GM18861 (cell line): ENCODE measurements at regions not wholly inside any gene's neighbourhood (a gene's known extent, or its start where the extent isn't known, plus 50 kb on each side); places are given as distances from the start of the nearest gene placed in this dataset.

Experiments used
- ATAC-seq: cut with Tn5 transposase; IDR thresholded peaks from one replicate; pipeline ENCODE4 v1.9.1; 2021; ENCODE audit not compliant: unreplicated experiment

DNA sequence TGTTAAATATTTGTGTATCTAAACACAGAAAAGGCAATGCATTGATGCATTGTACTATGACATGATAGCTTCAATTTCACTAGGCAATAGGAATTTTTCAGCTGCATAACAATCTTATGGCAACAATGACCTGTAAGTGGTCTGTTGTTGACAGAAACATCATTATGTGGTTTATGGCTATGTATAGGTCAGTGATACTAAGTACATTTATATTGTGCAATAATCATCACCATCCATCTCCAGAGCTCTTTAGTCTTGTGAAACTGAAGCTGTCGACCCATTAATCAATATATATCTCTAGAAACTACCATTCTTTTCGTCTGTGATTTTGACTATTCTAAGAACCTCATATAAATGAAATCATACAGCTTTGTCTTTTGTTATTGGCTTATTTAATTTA is 200.1 kb upstream of the ZNF717 start:
- no peak for ATAC-seq

DNA sequence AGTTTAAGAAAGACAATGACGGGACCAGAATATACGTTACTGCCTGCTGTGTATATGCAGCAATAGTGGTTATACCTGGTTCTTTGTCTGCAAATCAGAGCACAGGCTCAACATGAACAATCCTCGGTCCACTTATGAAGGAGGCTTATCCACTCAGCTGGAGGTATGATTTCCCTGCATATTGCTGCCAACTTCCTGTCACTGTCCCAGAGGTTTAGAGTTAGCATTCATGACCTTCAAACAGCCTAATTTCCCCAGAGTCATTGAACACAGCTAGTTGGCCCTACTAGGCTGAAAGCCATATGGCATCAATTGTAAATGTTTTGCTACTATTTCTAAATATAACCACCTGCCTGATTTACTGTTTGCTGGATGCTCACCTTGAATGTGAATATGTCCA is 224.9 kb upstream of the ZNF717 start:
- no peak for ATAC-seq

DNA sequence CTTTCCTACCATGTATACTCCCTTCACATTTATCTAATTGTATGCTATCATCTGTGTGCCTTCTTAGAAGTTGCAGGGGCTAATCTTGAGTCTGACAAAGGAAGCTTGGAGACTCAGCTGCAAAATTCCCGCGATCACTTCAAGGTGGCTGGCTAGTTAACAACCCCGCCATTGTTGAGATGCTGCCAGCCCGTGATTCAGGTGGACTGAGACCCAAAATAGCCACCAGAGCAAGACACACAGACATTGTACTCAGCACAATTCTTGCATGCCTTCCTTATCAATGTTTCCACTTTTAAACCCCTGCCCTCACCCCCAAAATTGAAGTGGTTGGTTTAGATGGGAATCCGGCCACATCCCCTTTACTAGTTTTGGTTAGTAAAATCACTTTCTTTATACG is 225.8 kb upstream of the ZNF717 start:
- no peak for ATAC-seq

DNA sequence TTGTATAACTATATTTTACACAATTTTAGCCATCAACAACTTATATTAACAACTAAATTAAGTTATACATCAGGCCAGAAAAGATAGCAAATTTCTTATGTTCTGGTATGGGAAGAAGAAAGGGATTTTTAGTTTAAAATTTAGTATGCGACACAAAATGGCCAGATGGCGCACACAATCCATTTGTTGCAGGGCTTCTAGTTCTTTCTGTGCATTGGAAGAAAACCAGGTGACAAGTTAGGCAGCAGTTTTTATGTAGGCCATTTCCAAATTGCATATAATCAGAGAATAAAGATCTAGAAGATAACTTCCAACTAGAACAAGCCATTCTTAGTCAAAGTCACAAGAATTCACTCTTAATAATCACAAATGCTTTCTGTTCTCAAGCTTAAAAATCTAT is 230.1 kb upstream of the ZNF717 start:
- no peak for ATAC-seq

DNA sequence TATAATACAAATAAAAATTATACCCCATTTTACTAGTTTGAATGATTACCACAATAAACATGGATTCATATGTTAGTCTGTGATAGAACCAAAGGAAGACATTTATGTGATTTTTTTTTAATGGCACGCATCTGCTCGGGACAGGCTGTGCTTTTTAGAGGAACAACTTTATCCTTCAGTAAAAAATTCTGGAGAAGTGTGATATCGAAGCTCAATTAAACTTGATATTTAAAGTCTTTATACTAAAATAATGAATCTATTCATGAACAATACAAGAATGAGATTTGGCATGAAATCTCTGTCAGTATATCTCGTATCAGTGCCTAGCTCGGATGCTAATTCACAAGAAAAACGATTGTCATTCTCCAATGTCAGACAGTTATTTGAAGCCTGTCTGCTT is 230.8 kb upstream of the ZNF717 start:
- no peak for ATAC-seq

DNA sequence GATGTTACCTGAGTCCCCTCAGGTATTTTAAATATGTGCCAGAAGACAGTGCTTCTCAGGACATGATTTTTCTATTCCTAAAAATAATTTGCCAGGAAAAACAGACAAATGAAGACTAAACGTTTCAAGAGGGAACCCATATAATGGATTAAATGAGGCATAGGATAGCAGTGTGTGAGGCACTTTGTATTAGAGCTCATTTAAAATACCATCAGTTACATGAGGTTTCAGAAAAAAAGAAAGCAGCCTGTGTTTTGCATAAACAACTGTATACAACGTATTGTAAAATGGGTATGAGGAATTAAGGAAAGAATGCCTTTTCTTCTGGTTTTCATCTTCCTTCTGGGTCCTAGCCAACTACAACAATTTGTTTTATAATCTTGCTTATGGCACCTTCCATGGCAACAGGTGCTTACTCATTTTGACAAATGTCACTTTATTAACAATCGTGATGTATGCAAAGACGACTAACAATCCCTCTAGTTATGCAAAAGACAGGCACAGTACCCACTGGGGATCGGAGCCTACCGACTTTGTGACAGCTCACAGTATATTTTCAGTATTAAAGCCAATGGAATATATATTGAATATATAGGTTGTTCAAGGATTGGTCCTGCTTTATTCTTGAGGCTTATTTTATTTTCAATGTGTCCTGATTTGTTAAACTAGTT is 231.6 kb upstream of the ZNF717 start:
- ATAC-seq, result no peak

DNA sequence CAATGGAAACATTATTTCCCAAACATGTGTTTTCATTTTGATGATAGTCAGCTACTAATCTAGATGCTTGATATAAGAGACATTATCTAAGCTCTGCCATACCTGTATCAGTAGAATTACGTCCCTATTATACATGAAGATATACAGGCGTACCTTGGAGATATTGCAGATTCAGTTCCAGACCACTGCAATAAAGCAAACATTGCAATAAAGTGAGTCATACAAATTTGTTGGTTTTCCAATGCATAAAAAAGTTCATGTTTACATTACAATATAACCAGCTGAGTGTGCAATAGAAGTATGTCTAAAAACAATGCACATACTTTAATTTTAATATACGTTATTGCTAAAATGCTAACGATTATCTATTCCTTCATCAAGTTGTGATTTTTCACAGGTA is 236.0 kb upstream of the ZNF717 start:
- no peak for ATAC-seq

DNA sequence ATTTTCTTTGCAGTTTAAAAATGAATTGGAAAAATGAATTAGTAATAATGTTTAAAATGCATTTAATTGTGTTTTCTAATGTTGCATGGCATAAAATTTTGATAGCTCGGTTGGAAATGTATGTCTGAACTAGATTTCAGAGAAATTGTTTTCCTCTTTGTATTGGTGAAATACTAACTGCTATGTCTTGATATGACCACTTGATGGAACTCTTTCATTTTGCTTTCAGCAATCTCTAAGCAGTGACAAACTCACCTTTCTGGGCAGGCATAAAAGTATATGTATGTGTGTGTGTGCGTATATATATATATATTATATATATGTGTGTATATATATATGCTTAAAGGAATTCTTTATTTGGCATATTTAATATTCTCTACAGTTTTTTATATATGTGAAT is 239.3 kb upstream of the ZNF717 start:
- no peak for ATAC-seq

DNA sequence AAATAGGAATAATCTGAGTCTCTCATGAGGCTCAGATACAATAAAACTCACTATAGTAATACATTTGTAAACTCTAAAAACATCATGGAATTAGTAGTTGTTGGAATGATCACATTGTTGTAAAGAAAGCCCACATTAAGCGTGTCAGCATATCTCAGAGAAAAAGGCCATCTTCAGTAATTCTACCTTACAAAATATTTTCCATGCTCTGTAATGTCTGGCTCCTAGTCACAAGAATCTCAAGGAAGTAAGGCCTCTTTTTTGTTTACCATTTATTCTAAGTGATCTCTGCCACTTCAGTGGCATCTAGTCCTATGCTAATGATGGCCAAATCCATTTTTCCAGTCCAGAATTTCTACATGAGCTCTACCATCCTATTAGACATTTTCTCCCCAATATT is 240.2 kb upstream of the ZNF717 start:
- no peak for ATAC-seq

DNA sequence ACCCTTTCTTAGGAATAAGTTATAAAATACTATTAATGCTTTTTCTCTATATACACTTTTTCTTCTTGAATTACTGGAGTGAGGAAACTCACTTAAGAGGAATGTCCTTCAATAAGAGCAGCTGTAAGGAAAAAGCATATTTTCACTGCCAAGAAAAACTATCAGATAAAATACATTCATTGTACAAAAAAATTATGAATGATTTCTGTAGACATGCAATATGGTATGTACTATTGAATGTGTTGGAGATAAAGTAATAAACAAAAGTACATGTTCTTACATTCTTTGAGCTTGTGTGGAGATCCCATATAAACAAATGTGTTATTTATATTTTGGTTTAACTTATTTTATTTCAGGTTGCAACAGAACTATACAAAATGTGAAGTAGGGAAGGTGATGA is 241.0 kb upstream of the ZNF717 start:
- ATAC-seq, result no peak

DNA sequence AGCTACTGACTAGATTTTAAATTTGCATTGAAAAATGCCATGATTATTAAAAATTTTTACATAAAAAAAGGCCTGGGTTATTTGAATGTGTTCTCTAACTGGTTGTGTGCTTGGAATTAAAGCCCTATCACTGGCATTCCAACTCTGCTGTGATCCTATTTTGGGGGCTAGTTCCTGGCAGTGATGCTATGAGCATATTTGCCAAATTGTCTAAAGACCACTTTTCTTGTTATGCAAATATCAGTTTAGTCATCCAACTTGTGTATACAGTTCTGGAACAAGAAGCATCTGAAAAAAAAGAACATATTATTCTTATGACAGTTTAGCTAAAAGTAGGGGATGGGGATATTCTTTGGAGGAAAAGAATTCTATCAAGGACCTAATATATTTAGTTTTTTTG is 243.4 kb upstream of the ZNF717 start:
- no peak for ATAC-seq

DNA sequence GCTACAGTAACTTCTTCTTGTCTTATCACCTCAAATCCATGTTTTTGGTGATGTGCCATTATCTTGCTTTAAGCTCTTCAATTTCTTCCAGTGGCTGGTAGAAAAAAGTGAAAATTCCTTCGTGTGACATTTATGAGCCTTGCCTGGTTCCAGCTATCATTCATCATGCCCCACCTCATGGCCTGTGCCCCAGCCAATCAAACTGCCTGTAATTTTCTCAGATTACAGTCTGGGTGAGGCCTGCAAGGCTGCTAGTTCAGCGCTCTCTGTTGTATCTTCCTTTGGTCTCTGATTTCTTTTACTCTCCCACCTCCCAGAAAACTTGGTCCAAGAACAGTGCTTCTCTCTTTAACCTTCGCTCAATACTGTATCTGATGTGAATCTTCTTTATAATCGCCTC is 249.3 kb upstream of the ZNF717 start:
- no peak for ATAC-seq

DNA sequence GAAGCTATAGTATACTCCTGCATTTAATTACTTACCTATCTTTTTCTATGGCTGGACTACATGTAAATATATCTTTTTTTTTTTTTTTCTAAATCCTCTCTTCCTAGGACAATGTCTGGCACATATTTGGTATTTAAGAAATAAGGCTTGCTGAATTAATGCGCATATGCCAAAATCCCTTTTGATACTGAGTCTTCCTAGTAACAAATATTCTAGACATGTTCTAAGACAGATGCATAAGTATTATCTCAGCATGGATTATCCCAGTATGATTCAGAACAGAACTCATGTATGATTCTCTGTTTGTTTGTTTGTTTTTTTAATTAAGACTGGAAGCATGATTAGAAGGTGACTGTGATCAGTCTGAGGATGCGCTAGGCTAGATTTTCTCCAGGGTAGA is 249.8 kb upstream of the ZNF717 start:
- ATAC-seq, result no peak

DNA sequence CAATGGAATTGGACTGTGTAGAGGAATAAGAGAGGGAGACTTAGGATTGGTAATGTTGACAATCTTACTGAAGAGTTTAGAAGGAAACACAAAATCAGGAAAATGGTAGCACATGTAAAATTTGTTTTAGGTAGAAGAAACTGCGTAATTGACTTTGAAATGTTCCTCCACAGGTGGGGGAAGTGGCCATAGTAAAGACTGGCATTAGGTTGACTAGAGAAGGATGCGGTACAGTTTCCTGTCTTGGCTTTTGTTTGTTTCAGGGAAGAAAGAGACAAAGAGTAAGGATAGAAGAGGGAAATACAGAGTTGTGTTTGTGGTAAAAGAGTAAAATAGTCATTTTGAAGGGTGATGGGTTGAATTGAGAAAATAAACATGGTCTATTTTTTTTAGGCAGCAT is 253.6 kb upstream of the ZNF717 start:
- ATAC-seq, result no peak

DNA sequence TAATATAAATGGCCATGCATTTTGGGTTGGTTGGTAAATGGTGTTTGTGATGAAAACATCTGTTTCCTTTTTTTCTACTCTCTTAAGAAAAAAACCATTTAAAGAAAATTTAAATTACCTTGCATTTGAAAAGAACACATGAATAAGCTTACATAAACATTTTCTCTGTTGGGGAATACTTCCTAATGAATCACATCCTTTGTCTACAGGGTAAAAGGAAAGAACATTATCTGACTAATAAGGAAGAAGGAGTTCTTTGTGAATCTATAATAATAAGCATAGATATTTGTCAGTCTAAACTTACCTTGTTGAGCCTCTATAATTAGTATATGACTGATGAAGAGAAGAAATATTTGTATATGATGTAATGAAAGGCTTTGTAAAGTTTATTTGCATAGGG is 254.1 kb upstream of the ZNF717 start:
- ATAC-seq, result no peak

DNA sequence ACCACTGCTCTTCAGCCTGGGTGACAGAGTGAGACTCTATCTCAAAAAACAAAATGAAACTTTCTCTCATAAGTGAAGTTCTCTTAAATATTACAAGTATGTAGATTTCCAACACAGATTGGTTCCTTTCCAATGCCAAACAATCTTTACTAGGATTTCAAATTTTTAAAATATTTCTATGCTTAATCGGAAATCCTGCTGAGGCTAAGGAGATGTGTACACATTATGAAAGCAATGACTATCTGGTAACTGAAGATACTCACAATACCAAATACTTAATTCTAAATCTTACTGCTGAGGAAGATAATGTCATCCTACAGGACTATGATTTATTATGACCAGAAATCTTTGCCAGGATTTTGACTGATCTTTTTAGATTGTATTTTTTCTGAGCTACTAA is 255.6 kb upstream of the ZNF717 start:
- no peak for ATAC-seq

DNA sequence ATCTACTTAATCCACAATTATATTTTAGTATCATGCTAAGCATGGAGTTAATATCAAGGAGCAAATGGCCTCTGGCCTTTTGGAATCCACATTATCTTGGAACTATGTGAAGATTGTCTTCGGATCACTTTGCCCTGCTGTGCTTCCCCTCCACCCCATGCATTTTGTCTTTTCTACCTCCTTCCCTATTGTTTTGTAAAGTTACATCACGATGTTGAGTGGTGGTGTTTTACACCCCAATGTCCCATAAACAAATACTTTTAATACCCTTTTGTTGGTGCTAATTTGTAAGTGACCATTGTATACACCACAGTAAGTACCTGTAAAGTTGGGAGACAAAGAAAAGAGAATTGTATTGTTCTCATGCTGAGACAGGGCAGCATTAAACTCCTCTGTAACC is 258.4 kb upstream of the ZNF717 start:
- no peak for ATAC-seq

DNA sequence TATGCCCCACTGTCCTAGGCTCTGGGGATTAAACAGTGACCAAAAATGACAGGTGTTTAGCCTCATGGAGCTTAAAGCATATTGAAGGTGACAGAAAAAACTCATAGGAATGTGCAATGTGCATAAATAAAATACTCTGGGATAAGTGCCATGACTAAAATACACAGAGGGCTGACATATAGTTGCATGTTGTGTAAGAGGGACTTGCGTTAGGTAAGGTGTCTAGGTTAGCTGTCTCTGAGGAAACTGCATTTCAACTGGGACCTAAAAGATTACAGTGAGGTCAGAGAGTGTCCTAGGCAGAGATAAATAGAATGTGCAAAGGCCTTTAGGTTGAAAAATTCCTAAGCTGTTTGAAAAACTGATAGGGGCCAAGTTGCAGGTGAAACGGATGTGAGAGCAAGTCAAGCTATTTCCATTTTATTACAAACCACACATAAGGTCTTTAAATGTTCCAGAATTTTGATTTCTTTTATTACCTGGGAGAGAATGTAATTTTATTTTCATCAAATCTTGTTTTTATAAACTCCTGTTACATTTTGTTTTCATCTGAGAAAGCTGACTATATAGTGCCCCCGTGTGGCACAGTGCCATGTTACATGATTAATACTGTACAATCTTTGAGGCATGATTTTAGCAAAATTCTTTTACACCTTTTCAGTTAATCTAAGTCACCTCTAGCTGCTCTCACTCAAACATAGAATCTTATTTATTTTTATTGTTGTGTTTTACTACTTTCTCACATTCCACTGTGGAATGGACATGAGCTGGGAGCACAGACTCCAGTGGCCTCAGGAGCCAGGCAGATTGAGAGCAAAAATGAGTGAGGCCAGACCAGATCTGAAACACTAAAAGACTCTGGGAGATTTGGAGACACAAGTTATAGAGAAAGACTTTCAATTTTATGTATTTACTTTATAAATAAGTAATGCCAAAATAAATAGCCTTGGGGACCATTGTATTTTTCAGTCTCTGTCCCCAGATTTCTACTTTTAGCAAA is 259.6 kb upstream of the ZNF717 start:
- ATAC-seq, result no peak

DNA sequence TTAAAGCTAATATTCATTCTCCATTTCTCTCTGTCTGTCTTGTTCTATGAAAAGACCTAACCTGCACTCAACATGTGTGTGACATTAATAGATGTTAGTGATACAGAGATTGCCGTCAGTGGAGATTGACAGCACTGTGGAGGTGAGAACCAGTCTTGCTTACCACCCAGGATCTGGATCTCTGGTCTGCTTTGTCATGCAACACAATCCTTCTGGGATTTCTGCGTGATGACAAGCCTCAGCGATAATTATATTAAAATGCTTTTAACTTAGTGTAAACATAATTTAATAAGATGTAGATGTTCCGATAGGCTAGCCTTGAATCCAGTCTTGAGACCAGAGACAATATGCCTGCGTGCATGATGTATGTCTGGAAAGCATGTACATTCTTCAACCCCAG is 262.0 kb upstream of the ZNF717 start:
- no peak for ATAC-seq

DNA sequence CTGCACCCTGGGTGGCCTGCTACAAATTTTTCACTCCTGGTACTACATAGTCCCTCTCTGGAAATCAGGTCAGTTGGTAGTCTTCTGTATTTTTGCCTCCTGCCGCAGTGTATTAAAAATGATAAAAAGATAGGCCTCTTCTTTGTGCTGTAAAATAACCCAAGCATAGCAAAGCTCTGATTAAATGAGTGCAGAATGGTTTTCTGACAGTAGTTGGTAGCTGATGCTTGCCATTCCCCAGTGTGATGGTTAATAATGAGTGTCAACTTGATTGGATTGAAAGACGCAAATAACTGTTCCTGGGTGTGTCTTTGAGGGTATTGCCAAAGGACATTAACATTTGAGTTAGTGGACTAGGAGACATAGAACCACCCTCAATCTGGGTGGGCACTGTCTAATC is 264.4 kb upstream of the ZNF717 start:
- ATAC-seq, result no peak

DNA sequence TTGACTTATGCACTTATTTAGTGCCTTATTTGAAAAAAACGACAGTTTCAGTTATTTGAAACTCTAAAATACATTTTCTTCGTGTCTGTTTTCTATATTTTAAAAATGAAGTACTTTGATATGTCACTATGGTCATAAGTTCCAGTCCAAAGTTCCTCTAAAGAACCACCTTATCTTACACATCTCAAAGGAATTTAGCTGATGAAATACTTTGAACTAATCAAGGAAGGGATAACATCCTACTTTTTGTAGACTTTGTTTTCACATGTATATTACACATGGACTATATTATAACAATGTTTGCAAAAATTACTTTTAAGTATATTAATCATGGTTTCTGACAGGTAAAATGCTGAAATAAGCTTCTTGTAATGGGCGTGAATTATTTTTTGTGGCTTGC is 265.8 kb upstream of the ZNF717 start:
- no peak for ATAC-seq

DNA sequence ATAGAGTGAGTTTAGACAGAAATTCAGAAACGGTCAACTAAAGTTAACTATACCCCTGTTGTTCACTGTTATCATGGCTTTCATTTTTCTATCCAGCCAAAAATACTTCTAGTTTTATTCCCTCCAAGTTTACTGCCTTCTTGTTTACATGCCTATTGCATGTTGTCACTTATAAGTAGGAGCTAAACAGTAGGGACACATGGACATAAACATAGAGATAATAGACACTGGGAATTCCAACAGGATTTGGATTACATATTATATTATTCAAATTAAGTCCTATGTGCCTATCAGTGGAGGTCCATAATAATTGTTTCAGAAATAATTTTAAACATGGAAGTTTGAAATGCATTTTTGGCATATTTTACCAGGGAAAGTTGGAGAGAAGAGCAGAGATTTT is 269.1 kb upstream of the ZNF717 start:
- ATAC-seq, result no peak

DNA sequence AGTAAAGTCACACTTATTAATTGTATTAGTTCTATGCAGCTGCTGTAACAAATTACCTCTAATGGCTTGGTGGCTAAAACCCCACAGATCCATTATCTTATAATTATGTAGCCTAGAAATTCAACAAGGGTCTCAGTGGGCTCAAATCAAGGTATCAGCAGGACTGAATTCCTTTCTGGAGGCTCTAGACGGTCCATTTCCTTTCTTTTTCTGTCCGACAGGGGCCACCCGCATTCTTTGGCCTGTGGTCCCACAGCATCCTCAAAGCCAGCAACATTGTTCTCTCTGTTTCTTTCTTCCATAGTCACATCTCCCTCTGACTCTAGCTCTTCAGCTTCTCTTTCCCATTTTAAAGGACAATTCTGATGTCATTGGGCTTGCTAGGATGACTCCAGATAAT is 276.3 kb upstream of the ZNF717 start:
- ATAC-seq, result no peak
